OCI-LY1 (cell line): ENCODE measurements at regions not wholly inside any gene's neighbourhood (a gene's known extent, or its start where the extent isn't known, plus 50 kb on each side); places are given as distances from the start of the nearest gene placed in this dataset.
"Not testable (repeated sequence)": the region's sequence is repeated elsewhere in the genome, so short reads cannot be mapped to it uniquely, and the experiment has no call there.

ENCODE experiments used
- H2AFZ ChIP-seq: fragments of 200-600 bp; sonication (generic), shearing (Covaris generic); 2 replicates; pipeline ENCODE4 v1.6.0; 2014; ENCODE audit warnings: antibody characterized with exemption, mild to moderate bottlenecking, low read length
- H3F3A ChIP-seq: fragments of 200-600 bp; sonication (generic), shearing (Covaris generic); 2 replicates; pipeline ENCODE4 v1.6.0; 2014; ENCODE audit warnings: mild to moderate bottlenecking, antibody characterized with exemption, low read length, moderate library complexity; ENCODE audit not compliant: insufficient read depth
- H3K27ac ChIP-seq: fragments of 200-600 bp; sonication (generic); 2 replicates; pipeline ENCODE4 v1.5.1; 2014; ENCODE audit warnings: low read length, mixed run types, mild to moderate bottlenecking, low read depth; ENCODE audit not compliant: poor library complexity, severe bottlenecking
- H3K27me3 ChIP-seq: fragments of 200-600 bp; sonication (generic); 2 replicates; pipeline ENCODE4 v1.6.0; 2014; ENCODE audit warnings: antibody characterized with exemption, mild to moderate bottlenecking, low read length, moderate library complexity; ENCODE audit not compliant: insufficient read depth
- H3K36me3 ChIP-seq: fragments of 200-600 bp; sonication (generic); 2 replicates; pipeline ENCODE4 v1.6.1; 2014; ENCODE audit warnings: mild to moderate bottlenecking, antibody characterized with exemption, low read length, moderate library complexity, mixed read lengths; ENCODE audit not compliant: insufficient read depth
- H3K4me1 ChIP-seq: fragments of 200-600 bp; sonication (generic); 2 replicates; pipeline ENCODE4 v1.5.1; 2014; ENCODE audit warnings: mild to moderate bottlenecking, low read length, moderate library complexity; ENCODE audit not compliant: insufficient read depth, severe bottlenecking
- H3K4me2 ChIP-seq: fragments of 200-600 bp; sonication (generic), shearing (Covaris generic); 2 replicates; pipeline ENCODE4 v1.6.1; 2014; ENCODE audit warnings: low read length
- H3K4me3 ChIP-seq: fragments of 200-600 bp; sonication (generic); 2 replicates; pipeline ENCODE4 v1.5.1; 2014; ENCODE audit warnings: low read length, low read depth, mild to moderate bottlenecking, mixed read lengths; ENCODE audit not compliant: poor library complexity, severe bottlenecking
- H3K79me2 ChIP-seq: fragments of 200-600 bp; shearing (Covaris generic); 2 replicates; pipeline ENCODE4 v1.6.1; 2016; ENCODE audit warnings: mixed run types, low read length, mixed read lengths; ENCODE audit not compliant: insufficient read depth
- H3K9ac ChIP-seq: fragments of 200-600 bp; sonication (generic), shearing (Covaris generic); 2 replicates; pipeline ENCODE4 v1.6.1; 2014; ENCODE audit warnings: mild to moderate bottlenecking, low read length, mixed read lengths
- H3K9me2 ChIP-seq: fragments of 200-600 bp; sonication (generic), shearing (Covaris generic); 2 replicates; pipeline ENCODE4 v1.6.1; 2014; ENCODE audit warnings: low read depth, mild to moderate bottlenecking, low read length, mixed read lengths
- H3K9me3 ChIP-seq: fragments of 200-600 bp; shearing (Covaris generic); 2 replicates; pipeline ENCODE4 v1.6.1; 2014; ENCODE audit warnings: low read length, mixed read lengths
- H4K20me1 ChIP-seq: fragments of 200-600 bp; sonication (generic), shearing (Covaris generic); 2 replicates; pipeline ENCODE4 v1.6.0; 2016; ENCODE audit warnings: mild to moderate bottlenecking, low read length; ENCODE audit not compliant: insufficient read depth
- CTCF ChIP-seq: fragments of 200-600 bp; sonication (generic), shearing (Covaris generic); IDR thresholded peaks from 2 replicates; pipeline ENCODE4 v1.5.1; 2017; ENCODE audit warnings: mild to moderate bottlenecking, antibody characterized with exemption, low read length, moderate library complexity, mixed read lengths
- EZH2 ChIP-seq: fragments of 200-600 bp; sonication (generic), shearing (Covaris generic); IDR thresholded peaks from 2 replicates; pipeline ENCODE4 v1.8.0; 2017; ENCODE audit warnings: borderline replicate concordance, mixed run types, mild to moderate bottlenecking, antibody characterized with exemption, low read length, moderate library complexity, mixed read lengths

GRCh38 chr15:60278879-60279278 is 118.9 kb downstream of the ANXA2 start:
- H3K9ac ChIP-seq = no peak overlapping the region
- no peaks in the 10 kb centered on the region for H4K20me1 ChIP-seq
- no peaks in the 10 kb centered on the region for H3K36me3 ChIP-seq
- TF ChIP-seq CTCF = no peak
- H3K27me3 ChIP-seq = no peaks in the 10 kb centered on the region
- no peaks in the 10 kb centered on the region for H3K79me2 ChIP-seq
- no peak overlapping the region for H2AFZ ChIP-seq
- H3K9me3 ChIP-seq = peaks cover 7% of the 10 kb centered on the region
- no peaks in the 10 kb centered on the region for H3K9me2 ChIP-seq
- no peak overlapping the region for H3K4me2 ChIP-seq
- no peak overlapping the region for H3K4me3 ChIP-seq
- no peaks in the 10 kb centered on the region for H3K4me1 ChIP-seq
- H3K27ac ChIP-seq = no peak overlapping the region
- no peaks in the 10 kb centered on the region for H3F3A ChIP-seq

GRCh38 chr15:60280259-60280658 is 117.5 kb downstream of the ANXA2 start:
- no peaks in the 10 kb centered on the region for H3K4me1 ChIP-seq
- H4K20me1 ChIP-seq = no peaks in the 10 kb centered on the region
- H3K36me3 ChIP-seq = no peaks in the 10 kb centered on the region
- no peak overlapping the region for H3K4me3 ChIP-seq
- peaks cover 5% of the 10 kb centered on the region for H3K9me3 ChIP-seq
- H3K9ac ChIP-seq = no peak overlapping the region
- H2AFZ ChIP-seq = no peak overlapping the region
- H3F3A ChIP-seq = no peaks in the 10 kb centered on the region
- H3K9me2 ChIP-seq = no peaks in the 10 kb centered on the region
- no peaks in the 10 kb centered on the region for H3K79me2 ChIP-seq
- no peak overlapping the region for H3K4me2 ChIP-seq
- H3K27ac ChIP-seq = no peak overlapping the region
- no peaks in the 10 kb centered on the region for H3K27me3 ChIP-seq
- TF ChIP-seq CTCF = no peak
- no peak for TF ChIP-seq EZH2

GRCh38 chr15:60283936-60284335 is 113.8 kb downstream of the ANXA2 start:
- no peaks in the 10 kb centered on the region for H3K9me2 ChIP-seq
- no peaks in the 10 kb centered on the region for H3K27me3 ChIP-seq

GRCh38 chr15:60295901-60296300 is 101.9 kb downstream of the ANXA2 start:
- H3K27me3 ChIP-seq, H2AFZ ChIP-seq, H3F3A ChIP-seq, H3K4me3 ChIP-seq, H3K4me2 ChIP-seq, H3K9ac ChIP-seq, H3K79me2 ChIP-seq, H3K4me1 ChIP-seq, H3K9me3 ChIP-seq, H3K36me3 ChIP-seq, H4K20me1 ChIP-seq, H3K27ac ChIP-seq, H3K9me2 ChIP-seq: not testable (repeated sequence)

More at GRCh38 chr15:60283936-60284335, 113.8 kb downstream of the ANXA2 start:
- Histone ChIP-seq H3K4me2 (no peak overlapping the region), H4K20me1 (no peaks in the 10 kb centered on the region), H3K9ac (no peak overlapping the region), H3F3A (no peaks in the 10 kb centered on the region), H3K27ac (no peak overlapping the region), H3K79me2 (no peaks in the 10 kb centered on the region), H3K4me1 (no peaks in the 10 kb centered on the region), H3K36me3 (no peaks in the 10 kb centered on the region), H3K9me3 (no peaks in the 10 kb centered on the region), H2AFZ (no peak overlapping the region), H3K4me3 (no peak overlapping the region)
- TF ChIP-seq CTCF = no peak
- TF ChIP-seq EZH2 = no peak
